ENCODE measurements at regions not wholly inside any gene's neighbourhood (a gene's known extent, or its start where the extent isn't known, plus 50 kb on each side); places are given as distances from the start of the nearest gene placed in this dataset.
"Not testable (repeated sequence)": the region's sequence is repeated elsewhere in the genome, so short reads cannot be mapped to it uniquely, and the experiment has no call there.

DNA sequence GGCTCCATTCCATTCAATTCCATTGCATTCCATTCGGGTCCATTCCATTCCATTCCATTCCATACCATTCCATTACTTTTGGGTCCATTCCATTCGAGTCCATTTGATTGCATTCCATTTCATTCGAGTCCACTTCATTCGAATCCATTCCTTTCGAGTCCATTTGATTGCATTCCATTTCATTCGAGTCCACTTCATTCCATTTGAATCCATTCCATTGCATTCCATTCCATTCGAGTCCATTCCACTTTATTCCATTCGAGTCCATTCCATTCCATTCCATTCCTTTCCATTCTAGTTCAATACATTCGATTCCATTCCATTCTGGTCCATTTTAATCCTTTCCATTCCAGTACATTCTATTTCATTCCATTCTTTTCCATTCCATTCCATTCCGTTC is 334.0 kb downstream of the ZNF33B start:
- Mint-ChIP-seq H3K27ac (ENCODE audit: unreplicated experiment) (no peak overlapping the region), H3K4me1 (ENCODE audit: unreplicated experiment) (no peaks in the 10 kb centered on the region), H3K9me3 (ENCODE audit: unreplicated experiment) (peaks cover 93% of the 10 kb centered on the region), H3K27me3 (ENCODE audit: unreplicated experiment) (peaks cover 37% of the 10 kb centered on the region), H3K4me3 (ENCODE audit: unreplicated experiment) (no peak overlapping the region), H3K36me3 (ENCODE audit: low read depth, unreplicated experiment) (peaks cover 38% of the 10 kb centered on the region)
- no peak for DNase-seq (ENCODE audit: low spot score)
- TF ChIP-seq, protein P1, sequence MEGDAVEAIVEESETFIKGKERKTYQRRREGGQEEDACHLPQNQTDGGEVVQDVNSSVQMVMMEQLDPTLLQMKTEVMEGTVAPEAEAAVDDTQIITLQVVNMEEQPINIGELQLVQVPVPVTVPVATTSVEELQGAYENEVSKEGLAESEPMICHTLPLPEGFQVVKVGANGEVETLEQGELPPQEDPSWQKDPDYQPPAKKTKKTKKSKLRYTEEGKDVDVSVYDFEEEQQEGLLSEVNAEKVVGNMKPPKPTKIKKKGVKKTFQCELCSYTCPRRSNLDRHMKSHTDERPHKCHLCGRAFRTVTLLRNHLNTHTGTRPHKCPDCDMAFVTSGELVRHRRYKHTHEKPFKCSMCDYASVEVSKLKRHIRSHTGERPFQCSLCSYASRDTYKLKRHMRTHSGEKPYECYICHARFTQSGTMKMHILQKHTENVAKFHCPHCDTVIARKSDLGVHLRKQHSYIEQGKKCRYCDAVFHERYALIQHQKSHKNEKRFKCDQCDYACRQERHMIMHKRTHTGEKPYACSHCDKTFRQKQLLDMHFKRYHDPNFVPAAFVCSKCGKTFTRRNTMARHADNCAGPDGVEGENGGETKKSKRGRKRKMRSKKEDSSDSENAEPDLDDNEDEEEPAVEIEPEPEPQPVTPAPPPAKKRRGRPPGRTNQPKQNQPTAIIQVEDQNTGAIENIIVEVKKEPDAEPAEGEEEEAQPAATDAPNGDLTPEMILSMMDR (IDR thresholded peaks at IDR 0.05; ENCODE audit: unreplicated experiment): no peak

DNA sequence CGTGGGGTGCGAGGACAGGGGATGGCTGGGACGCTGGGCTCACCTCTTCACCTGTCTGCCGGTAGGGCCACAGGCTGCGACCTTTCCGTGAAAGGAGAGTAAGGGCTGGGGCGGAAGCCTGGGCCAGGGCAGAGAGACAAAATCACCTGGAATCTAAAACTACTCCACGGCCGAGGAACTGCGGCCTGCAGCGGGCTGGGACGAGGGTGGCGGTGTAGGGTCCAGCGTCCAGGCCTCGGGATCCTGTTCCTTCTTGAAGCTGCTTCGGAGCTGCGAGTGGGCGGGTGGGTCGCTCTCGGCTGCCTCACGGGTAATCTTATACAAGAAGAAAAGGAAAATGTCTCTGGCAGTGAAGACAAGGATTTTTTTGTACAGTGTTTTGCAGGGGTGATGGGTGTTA is 356.5 kb downstream of the ZNF33B start:
- not testable (repeated sequence) for H3K4me3 Mint-ChIP-seq (ENCODE audit: unreplicated experiment); H3K27ac Mint-ChIP-seq (ENCODE audit: unreplicated experiment); H3K27me3 Mint-ChIP-seq (ENCODE audit: unreplicated experiment); H3K4me1 Mint-ChIP-seq (ENCODE audit: unreplicated experiment); H3K9me3 Mint-ChIP-seq (ENCODE audit: unreplicated experiment); H3K36me3 Mint-ChIP-seq (ENCODE audit: low read depth, unreplicated experiment); DNase-seq (ENCODE audit: low spot score)

DNA sequence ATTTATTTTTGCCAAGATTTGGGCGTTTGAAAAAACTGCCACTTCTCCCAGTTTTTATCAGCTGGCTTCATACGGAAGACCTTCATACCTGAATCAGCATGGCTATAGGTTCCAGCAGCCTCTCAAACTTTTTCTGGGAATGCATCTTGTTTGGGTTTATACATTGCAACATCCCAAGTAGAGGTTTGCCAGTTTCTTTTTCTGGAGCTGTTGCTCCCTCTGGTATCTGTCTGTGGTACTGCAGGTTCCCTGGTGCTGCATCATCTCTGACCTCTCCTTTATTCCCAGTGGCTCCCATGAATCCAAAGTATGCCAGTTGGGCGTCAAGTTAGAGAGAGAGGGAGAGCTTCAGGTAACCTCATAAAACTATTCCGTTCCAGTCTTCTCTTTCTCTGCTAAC is 368.6 kb downstream of the ZNF33B start:
- not testable (repeated sequence) for H3K4me1 Mint-ChIP-seq (ENCODE audit: unreplicated experiment); H3K36me3 Mint-ChIP-seq (ENCODE audit: low read depth, unreplicated experiment); H3K27ac Mint-ChIP-seq (ENCODE audit: unreplicated experiment); H3K4me3 Mint-ChIP-seq (ENCODE audit: unreplicated experiment); H3K27me3 Mint-ChIP-seq (ENCODE audit: unreplicated experiment); DNase-seq (ENCODE audit: low spot score)
- peaks cover 13% of the 10 kb centered on the region for H3K9me3 Mint-ChIP-seq (ENCODE audit: unreplicated experiment)

DNA sequence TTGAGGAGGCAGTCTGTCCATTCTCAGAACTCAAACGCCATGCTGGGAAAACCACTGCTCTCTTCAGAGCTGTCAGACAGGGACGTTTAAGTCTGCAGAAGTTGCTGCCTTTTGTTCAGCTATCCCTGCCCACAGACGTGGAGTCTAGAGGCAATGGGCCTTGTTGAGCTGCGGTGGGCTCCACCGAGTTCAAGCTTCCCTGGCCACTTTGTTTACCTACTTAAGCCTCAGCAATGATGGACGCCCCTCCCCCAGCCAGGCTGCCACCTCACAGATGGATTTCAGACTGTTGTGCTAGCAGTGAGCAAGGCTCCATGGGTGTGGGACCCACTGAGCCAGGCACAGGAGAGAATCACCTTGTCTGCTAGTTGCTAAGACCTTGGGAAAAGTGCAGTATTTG is 375.1 kb downstream of the ZNF33B start:
- H3K4me1 Mint-ChIP-seq (ENCODE audit: unreplicated experiment); H3K4me3 Mint-ChIP-seq (ENCODE audit: unreplicated experiment); H3K27me3 Mint-ChIP-seq (ENCODE audit: unreplicated experiment); DNase-seq (ENCODE audit: low spot score); H3K27ac Mint-ChIP-seq (ENCODE audit: unreplicated experiment); H3K36me3 Mint-ChIP-seq (ENCODE audit: low read depth, unreplicated experiment): not testable (repeated sequence)
- peaks cover 14% of the 10 kb centered on the region for H3K9me3 Mint-ChIP-seq (ENCODE audit: unreplicated experiment)

DNA sequence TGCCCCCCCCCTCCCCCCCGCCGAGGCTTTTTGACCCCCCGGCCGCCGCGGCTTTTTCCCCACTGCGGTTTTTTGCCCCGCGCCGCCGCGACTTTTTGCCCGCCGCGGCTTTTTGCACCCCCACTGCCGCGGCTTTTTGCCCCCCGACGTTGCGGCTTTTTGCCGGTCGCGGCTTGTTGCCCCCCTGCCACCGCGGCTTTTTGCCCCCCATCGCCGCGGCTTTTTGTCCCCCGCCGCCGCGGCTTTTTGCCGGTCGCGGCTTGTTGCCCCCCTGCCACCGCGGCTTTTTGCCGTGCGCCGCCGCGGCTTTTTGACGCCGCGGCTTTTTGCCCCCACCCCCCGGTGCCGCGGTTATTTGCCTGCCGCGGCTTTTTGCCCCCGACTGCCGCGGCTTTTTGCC is 395.4 kb downstream of the ZNF33B start:
- H3K9me3 Mint-ChIP-seq (ENCODE audit: unreplicated experiment): peaks cover 14% of the 10 kb centered on the region
- H3K27ac Mint-ChIP-seq (ENCODE audit: unreplicated experiment); H3K36me3 Mint-ChIP-seq (ENCODE audit: low read depth, unreplicated experiment); DNase-seq (ENCODE audit: low spot score); H3K27me3 Mint-ChIP-seq (ENCODE audit: unreplicated experiment); H3K4me1 Mint-ChIP-seq (ENCODE audit: unreplicated experiment); H3K4me3 Mint-ChIP-seq (ENCODE audit: unreplicated experiment): not testable (repeated sequence)

DNA sequence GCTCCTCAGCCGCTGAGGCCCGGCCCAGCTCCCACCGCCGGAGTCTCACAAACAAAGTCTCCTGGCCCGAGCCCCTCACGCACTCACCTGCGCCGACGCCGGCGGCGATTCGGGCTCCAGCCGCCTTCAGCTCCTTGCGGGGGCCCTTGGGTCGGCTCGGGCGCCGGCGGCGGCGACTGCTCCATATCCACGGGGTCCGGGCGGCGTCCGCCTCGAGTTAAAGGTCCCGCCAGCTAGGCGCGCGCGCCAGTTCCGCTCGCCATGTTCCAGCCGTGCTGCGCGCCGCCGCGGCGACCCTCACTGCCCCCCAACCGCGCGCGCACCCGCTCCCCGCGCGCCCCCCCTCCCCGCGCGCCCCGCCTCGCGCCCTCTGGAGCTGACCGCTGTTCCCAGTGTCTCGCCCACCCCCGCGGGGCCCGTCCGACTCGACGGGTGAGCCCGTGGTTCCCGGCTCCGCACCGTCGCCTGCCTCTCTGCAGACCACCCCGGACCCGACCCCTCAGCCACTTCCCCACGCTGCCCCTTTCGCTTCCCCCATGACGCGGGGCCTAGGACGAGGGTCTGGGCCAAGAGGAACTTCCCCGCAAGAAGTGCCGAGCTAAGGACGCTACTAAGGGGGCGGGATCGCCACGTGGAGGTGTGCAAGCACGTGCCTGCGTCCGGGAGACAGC is 396.1 kb downstream of the ZNF33B start:
- DNase-seq (ENCODE audit: low spot score): no peak
- Mint-ChIP-seq H3K4me1 (ENCODE audit: unreplicated experiment) (no peaks in the 10 kb centered on the region), H3K9me3 (ENCODE audit: unreplicated experiment) (peaks cover 14% of the 10 kb centered on the region), H3K4me3 (ENCODE audit: unreplicated experiment) (no peak overlapping the region), H3K27ac (ENCODE audit: unreplicated experiment) (no peak overlapping the region), H3K27me3 (ENCODE audit: unreplicated experiment) (no peaks in the 10 kb centered on the region), H3K36me3 (ENCODE audit: low read depth, unreplicated experiment) (peaks cover 6% of the 10 kb centered on the region)
- TF ChIP-seq, protein P1 (IDR thresholded peaks at IDR 0.05; ENCODE audit: unreplicated experiment): no peak

DNA sequence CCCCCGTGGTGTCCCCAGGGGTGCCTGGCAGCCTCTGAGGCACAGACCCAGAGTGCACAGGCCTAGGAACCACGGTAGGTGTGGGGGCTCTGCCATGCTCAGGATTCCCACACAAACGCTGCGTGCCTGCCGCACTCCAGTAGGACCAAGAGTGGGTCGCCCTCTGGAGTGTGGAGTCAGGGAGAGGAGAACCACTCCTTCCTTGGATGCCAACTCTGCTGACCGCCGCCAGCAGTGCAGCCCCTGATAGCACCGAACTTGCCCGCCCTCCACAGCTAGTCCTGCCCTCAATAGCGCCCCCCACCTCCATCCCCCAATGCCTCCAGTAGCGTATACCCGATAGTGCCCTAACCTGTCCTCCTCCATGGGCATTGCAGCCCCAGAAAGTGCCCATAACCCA is 402.0 kb downstream of the ZNF33B start:
- H3K4me1 Mint-ChIP-seq (ENCODE audit: unreplicated experiment); H3K27ac Mint-ChIP-seq (ENCODE audit: unreplicated experiment); H3K9me3 Mint-ChIP-seq (ENCODE audit: unreplicated experiment); H3K36me3 Mint-ChIP-seq (ENCODE audit: low read depth, unreplicated experiment); H3K4me3 Mint-ChIP-seq (ENCODE audit: unreplicated experiment); DNase-seq (ENCODE audit: low spot score): not testable (repeated sequence)
- peaks cover 12% of the 10 kb centered on the region for H3K27me3 Mint-ChIP-seq (ENCODE audit: unreplicated experiment)

DNA sequence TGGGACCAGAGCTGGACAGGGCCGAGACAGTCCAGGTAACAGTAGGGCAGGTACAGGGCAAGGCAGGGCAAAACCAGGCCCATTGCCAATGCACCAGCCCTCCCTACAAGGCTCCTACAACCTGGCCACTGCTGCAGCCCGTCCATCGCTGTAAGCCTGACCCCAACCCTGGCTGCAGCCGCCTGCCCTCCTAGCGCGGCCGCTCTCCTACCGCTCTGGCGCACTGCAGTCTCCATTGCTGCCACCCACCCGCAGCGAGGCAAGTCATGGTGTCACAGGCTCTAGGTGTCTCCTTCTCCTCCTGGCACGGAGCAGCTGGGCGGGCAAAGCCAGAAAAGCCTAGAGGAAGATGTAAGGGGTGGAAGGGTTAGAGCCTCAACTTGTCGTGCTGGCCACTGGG is 402.6 kb downstream of the ZNF33B start:
- H3K4me1 Mint-ChIP-seq (ENCODE audit: unreplicated experiment); H3K36me3 Mint-ChIP-seq (ENCODE audit: low read depth, unreplicated experiment); H3K27ac Mint-ChIP-seq (ENCODE audit: unreplicated experiment); DNase-seq (ENCODE audit: low spot score); H3K4me3 Mint-ChIP-seq (ENCODE audit: unreplicated experiment); H3K9me3 Mint-ChIP-seq (ENCODE audit: unreplicated experiment): not testable (repeated sequence)
- H3K27me3 Mint-ChIP-seq (ENCODE audit: unreplicated experiment): peaks cover 12% of the 10 kb centered on the region

DNA sequence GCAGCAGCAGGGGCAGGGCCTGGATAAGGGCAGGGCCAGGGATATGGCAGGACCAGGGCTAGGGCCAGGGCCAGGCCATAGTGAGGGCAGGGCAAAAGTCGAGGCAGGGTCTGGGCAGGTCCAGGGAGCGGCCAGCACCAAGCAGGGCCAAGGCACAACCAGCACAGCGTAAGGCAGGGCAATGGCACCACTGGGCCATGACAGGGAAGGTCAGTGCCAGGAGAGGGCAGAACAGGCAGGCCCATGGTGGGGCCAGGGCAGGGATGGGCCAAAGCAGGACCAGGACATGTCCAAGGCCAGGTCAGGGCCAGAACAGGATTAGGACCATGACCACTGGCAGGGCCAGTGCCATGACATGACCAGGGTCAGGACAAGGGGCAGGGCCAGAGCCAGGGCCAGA is 403.1 kb downstream of the ZNF33B start:
- H3K27ac Mint-ChIP-seq (ENCODE audit: unreplicated experiment); DNase-seq (ENCODE audit: low spot score); H3K9me3 Mint-ChIP-seq (ENCODE audit: unreplicated experiment); H3K4me3 Mint-ChIP-seq (ENCODE audit: unreplicated experiment); H3K4me1 Mint-ChIP-seq (ENCODE audit: unreplicated experiment); H3K36me3 Mint-ChIP-seq (ENCODE audit: low read depth, unreplicated experiment): not testable (repeated sequence)
- H3K27me3 Mint-ChIP-seq (ENCODE audit: unreplicated experiment): peaks cover 12% of the 10 kb centered on the region

DNA sequence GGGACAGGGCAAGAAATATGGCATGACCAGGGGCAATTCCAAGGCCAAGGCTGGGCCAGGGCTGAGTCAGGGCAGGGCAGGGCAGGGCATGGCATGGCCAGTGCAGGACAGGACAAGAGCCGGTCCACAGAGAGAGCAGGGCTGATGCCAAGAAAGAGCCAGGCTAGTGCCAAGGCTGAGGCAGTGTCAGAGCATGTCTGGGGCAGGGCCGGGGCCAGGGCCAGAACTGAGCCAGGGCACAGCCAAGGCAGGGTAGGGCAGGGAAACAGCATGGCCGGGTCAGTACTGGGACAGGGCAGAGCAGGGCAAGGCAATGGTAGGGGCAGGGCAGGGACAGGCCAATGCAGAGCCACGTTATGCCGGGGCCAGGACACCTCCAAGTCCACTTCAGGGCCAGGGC is 403.9 kb downstream of the ZNF33B start:
- not testable (repeated sequence) for H3K27ac Mint-ChIP-seq (ENCODE audit: unreplicated experiment); DNase-seq (ENCODE audit: low spot score); H3K4me1 Mint-ChIP-seq (ENCODE audit: unreplicated experiment); H3K36me3 Mint-ChIP-seq (ENCODE audit: low read depth, unreplicated experiment); H3K9me3 Mint-ChIP-seq (ENCODE audit: unreplicated experiment); H3K4me3 Mint-ChIP-seq (ENCODE audit: unreplicated experiment)
- peaks cover 15% of the 10 kb centered on the region for H3K27me3 Mint-ChIP-seq (ENCODE audit: unreplicated experiment)

All from endothelial cell (in vitro differentiated cells).